Stimulated activated naive CD8-positive, alpha-beta T cell treated with anti-CD3 and anti-CD28 coated beads, Interleukin-15, amount 100 ng/mL, for 72 hours (primary cell): ENCODE measurements at regions not wholly inside any gene's neighbourhood (a gene's known extent, or its start where the extent isn't known, plus 50 kb on each side); places are given as distances from the start of the nearest gene placed in this dataset.

Source experiments
- ATAC-seq: fragments of 150-1000 bp; cut with Tn5 transposase; 2 replicates; pipeline ENCODE4 v1.10.0; 2021; ENCODE audit warnings: mild to moderate bottlenecking, moderate library complexity
- DNase-seq, 2 donors: peaks; one replicate each; pipeline ENCODE4 v3.0.0; 2021 to 2022
- H3K27ac Mint-ChIP-seq, 2 donors: one replicate each; pipeline ENCODE4 v1.8.0; 2022; ENCODE audit warnings: mild to moderate bottlenecking in 2 of 2, mixed read lengths in 2 of 2, moderate library complexity in 2 of 2
- H3K27me3 Mint-ChIP-seq: one replicate; pipeline ENCODE4 v1.8.0; 2022; ENCODE audit warnings: mixed read lengths
- H3K4me1 Mint-ChIP-seq: one replicate; pipeline ENCODE4 v1.8.0; 2022; ENCODE audit warnings: mild to moderate bottlenecking, mixed read lengths
- H3K4me3 Mint-ChIP-seq, 2 donors: one replicate each; pipeline ENCODE4 v1.8.0; 2022; ENCODE audit warnings: mild to moderate bottlenecking in 2 of 2, mixed read lengths in 2 of 2, moderate library complexity in 1 of 2
- H3K9me3 Mint-ChIP-seq, 2 donors: one replicate each; pipeline ENCODE4 v1.8.0; 2022; ENCODE audit warnings: mixed read lengths in 2 of 2

DNA sequence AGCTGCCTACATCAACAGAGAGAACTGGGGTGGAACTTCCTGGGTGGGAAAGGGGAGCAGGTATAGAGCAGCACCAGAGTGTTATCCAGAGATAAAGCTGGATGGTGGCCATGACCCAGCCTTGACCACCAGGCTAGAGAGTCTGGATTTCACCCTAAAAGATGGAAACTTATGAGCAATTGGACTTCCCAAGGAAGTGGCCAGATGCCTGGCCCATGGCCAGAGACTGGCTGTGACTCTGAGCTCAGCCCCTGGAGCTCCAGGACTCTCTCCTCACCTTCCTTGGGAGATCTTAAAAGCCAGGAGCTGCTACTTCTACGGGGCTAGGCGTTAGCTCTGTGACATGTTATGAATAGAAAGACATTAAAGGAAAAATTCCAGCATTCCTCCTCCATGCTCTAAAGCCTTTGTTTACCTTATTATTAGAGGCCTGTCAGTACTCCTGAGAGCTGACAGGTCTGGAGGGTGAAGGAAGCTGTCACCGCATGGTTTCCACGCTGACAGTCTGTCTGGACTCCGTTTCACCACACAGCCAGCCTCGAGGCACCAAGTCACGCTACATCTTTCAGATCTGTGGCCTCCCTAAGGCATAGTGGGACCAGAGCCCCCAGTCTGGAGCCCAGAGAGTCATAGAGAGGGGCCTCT, 260.0 kb upstream of the SIX2 start:
- peaks cover 45% of the 10 kb centered on the region for H3K27me3 Mint-ChIP-seq
- no peaks in the 10 kb centered on the region for H3K9me3 Mint-ChIP-seq

DNA sequence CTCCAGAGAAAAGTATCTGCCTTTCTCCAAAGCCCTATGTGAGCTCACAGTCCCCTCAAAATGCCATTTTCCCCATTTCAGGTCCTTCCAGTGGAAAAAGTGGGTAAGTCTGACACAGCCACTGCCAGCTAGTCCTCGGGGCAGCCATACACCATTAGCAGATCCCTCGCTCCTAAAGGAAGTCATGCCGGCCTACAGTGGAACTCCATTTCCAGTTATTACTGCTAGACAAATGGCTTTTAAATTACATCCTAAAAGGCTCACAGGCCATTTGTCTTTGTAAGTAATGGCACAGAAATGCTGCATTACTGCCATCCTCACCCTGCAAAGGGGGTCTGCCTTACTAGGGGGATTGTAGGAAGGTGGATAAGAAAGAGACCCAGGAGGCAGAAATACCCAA, 259.4 kb upstream of the SIX2 start:
- ATAC-seq (no peak), DNase-seq (no peak)
- H3K27me3 Mint-ChIP-seq, result peaks cover 51% of the 10 kb centered on the region
- peak overlapping the region; percentile 14 to 86 for H3K27ac Mint-ChIP-seq
- H3K9me3 Mint-ChIP-seq, result no peaks in the 10 kb centered on the region
- no peaks in the 10 kb centered on the region for H3K4me1 Mint-ChIP-seq
- no peak overlapping the region for H3K4me3 Mint-ChIP-seq

More for the DNA sequence above, 260.0 kb upstream of the SIX2 start:
- Mint-ChIP-seq H3K4me3 (no peak overlapping the region), H3K27ac (peak overlapping the region in 1 of 2 donors; percentile 86), H3K4me1 (no peaks in the 10 kb centered on the region)
- no peak for DNase-seq
- no peak for ATAC-seq

DNA sequence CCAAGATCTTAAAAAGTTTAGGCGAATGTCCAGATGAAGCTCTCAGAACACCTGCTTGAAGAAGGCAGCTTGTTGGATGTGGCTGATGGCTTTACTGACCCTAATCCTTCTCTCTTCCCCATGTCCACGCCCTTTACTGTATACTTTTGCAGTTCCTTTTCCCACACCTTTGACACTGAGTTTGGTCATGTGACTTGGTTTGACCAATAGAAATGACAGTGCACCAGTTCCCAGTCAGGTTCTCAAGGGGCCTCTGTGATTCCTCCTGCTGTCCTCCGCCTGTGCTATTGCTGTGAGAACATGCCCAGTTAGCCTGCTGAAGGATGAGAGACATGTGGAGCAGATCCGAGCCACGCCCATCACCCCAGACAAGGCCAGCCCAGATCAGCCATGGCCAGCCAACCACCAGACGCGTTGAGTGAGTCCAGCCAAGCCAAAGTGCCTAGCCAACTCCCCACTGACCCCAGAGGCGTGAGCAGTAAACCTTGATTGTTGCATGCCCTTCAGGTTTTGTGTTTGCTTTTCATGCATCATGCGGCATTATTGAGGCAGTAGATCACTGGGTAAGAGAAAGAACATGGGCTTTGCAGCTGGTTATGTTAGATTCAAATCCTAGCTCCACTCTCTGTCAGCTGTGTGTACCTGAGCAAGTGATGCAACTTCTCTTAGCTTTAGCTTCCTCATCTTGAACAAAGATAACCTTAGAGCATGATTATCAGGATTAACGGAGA, 258.0 kb upstream of the SIX2 start:
- H3K4me3 Mint-ChIP-seq, result no peak overlapping the region
- DNase-seq (no peak), ATAC-seq (no peak)
- no peaks in the 10 kb centered on the region for H3K9me3 Mint-ChIP-seq
- H3K27ac Mint-ChIP-seq, result no peak overlapping the region
- peaks cover 63% of the 10 kb centered on the region for H3K27me3 Mint-ChIP-seq
- no peaks in the 10 kb centered on the region for H3K4me1 Mint-ChIP-seq

DNA sequence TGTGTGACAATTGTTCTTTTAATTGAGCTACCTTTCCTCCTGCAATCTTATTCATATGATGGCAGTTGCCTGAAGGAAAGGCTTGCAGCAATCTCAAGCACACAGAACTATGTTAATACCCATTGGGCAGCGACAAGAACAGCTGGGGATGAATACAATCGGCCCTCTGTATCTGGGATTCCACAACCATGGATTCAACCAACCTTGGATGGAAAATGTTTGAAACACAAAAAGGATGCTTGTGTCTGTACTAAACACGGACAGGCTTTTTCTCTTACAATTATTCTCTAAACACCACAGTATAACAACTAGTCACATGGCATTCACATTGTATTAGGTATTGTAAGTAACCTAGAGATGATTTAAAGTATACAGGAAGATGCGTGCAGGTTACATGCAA, 256.1 kb upstream of the SIX2 start:
- Mint-ChIP-seq H3K4me1 (no peaks in the 10 kb centered on the region), H3K27ac (no peak overlapping the region), H3K4me3 (no peak overlapping the region), H3K27me3 (peaks cover 53% of the 10 kb centered on the region), H3K9me3 (no peaks in the 10 kb centered on the region)
- no peak for DNase-seq
- ATAC-seq, result no peak

DNA sequence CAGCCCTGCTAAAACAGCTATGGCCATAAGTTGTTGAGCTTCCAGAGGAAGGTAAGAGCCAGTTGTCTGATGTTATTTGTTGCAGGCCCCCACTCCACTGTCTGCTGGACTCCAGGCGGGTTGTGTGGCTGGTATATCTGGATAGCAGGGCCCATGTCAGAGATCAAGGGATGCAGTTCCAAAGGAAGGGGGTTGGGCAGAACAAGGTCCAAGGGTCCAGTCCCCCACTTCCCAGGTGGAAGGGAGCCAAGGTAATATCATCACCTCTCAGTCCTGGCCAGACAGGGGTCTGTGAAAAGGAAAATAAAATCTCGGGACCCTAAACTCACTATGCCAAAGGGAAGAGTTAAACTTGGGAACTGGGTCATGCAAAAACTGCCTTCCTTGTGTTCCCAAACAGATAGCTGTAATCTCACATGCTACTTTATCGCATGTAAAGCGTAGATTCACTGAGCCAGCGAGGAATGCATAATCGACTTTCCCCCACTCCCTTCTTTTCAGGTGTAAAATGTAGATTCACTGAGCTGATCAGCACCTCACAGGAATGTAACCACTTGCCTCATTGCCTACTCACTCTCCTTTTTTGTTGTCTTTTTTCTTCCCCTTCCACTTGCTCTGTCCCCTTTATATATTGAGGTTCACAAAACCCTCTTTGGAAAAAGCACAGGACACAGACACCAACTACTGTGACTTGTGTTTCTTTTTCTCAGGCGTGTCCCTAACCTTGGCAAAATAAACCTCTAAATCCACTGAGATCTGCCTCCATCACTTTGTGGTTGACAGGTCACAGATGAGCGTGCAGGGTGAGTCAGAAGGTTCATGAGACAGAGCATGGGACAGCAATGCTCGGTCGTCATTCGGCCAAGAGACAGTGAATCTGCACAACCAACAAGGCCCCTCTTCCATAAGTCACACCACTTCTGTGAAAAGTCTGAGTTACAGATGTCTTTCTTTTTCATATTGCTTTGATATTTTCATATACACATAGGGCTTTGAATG, 255.3 kb upstream of the SIX2 start:
- no peaks in the 10 kb centered on the region for H3K4me1 Mint-ChIP-seq
- no peaks in the 10 kb centered on the region for H3K9me3 Mint-ChIP-seq
- ATAC-seq (peak; percentile 51), DNase-seq (no peak)
- no peak overlapping the region for H3K27ac Mint-ChIP-seq
- H3K4me3 Mint-ChIP-seq, result no peak overlapping the region
- H3K27me3 Mint-ChIP-seq, result peaks cover 50% of the 10 kb centered on the region

DNA sequence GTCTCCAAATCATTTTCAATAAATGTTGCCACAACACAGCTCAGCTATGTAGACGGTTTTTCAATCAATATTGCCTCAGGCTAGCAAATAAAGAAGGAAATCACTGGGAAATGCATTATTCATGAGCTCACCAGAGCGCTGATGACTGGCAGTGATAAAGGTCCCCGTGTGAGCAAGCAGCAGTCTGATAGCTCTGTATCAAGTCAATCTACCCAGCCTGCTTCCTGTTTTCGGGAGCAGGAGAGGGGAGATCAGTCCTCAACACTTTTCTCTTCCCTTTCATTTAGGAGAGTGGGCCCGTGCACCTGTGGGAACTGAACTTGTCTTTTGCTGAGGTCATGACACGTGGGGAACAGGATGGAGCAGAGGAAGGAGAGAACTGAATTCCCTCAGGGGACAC, 253.9 kb upstream of the SIX2 start:
- Mint-ChIP-seq H3K9me3 (no peaks in the 10 kb centered on the region), H3K27me3 (peaks cover 38% of the 10 kb centered on the region)
- ATAC-seq, result no peak

DNA sequence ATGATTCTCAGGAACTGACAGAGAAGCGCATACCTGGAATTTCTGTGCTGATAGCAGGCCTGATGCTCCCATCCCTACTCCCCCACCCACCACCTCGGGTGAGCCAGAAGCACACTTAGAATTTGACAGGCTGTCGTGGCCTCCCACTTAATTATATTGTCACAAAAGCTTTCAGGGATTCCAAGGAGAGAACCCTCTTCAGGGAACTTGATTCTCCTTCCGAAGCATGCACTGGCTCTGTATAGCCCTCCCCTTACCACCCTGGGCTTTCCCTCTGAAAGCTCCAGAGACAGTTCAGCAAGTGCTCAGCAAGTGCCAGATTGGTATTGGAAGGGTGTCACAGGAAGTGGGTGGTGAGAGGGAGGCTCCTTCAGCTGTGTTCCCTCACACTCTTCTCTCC, 252.5 kb upstream of the SIX2 start:
- H3K27me3 Mint-ChIP-seq, result peaks cover 38% of the 10 kb centered on the region
- H3K27ac Mint-ChIP-seq, result no peak overlapping the region
- H3K4me3 Mint-ChIP-seq, result no peak overlapping the region
- H3K9me3 Mint-ChIP-seq, result no peaks in the 10 kb centered on the region
- no peaks in the 10 kb centered on the region for H3K4me1 Mint-ChIP-seq
- ATAC-seq (no peak), DNase-seq (no peak)

More for the DNA sequence above, 253.9 kb upstream of the SIX2 start:
- H3K27ac Mint-ChIP-seq, result no peak overlapping the region
- no peak overlapping the region for H3K4me3 Mint-ChIP-seq
- H3K4me1 Mint-ChIP-seq, result no peaks in the 10 kb centered on the region
- DNase-seq, result no peak

DNA sequence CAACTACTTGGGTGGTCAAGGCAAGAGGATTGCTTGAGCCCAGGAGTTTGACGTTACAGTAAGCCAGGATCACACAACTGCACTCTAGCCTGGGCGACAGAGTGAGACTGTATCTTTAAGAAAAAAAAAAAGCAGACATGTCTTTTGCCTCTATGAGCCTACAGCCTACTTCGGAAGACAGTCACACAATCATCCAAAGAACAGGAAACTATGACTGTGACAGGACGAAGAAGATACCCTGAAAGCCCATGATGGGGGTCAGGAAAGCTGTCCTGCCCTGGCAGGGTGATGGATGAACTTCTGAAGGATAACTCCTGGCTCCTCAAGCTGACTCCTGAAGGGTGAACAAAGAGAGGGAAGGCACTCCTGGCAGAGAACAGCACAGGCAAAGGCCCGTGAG, 251.7 kb upstream of the SIX2 start:
- Mint-ChIP-seq H3K4me1 (no peaks in the 10 kb centered on the region), H3K27ac (no peak overlapping the region), H3K9me3 (no peaks in the 10 kb centered on the region), H3K27me3 (peaks cover 38% of the 10 kb centered on the region), H3K4me3 (no peak overlapping the region)
- DNase-seq (no peak), ATAC-seq (no peak)

DNA sequence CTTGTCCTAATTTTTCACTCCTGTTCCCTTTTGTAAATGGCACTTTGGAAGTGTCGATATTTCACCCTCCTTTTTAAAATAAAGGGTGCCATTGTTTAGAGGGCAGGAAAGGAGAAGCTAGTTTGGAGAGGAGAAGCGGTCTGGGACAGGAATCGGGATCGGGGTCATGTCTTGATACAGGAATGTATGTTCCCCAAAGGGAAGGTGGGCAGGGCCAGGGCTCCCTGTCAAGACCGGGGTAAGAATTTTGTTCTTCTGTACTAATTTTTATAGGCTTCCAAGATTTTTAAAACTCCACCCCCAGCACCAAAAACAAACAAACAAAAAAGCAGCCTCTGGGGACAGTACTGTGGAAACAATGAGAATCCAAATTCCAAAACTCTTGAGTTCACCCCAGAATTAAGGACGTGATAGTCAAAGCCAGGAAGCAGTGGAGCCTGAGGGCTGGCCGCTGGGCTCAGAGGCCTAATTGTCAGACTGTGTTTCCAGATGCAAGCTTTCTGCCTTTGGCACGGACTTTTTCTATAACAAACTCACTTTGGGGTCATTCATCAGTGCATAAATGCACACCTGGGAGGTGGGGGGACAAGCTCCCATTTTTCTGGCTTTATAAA, 250.4 kb upstream of the SIX2 start:
- no peak for ATAC-seq

DNA sequence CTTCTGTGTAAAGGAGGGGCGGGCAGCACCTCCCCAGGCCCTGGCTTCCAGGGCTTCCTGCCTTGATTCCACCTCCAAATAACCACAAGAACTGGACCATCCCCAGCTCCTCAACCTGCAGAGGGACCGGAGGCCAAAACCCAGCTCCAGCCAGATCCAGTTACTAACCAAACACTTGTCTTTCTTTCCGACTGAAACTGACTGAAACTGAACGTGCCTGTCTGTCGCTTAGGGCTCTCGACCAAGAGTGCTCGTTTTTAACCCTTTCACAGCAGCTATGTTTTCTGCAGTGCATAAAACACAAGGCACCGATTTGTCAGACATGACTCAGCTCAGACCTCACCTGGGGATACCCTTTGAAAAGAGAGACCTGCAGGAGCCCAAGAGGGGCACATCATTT, 249.9 kb upstream of the SIX2 start:
- no peaks in the 10 kb centered on the region for H3K4me1 Mint-ChIP-seq
- ATAC-seq (no peak), DNase-seq (no peak)
- no peak overlapping the region for H3K4me3 Mint-ChIP-seq
- H3K9me3 Mint-ChIP-seq, result no peaks in the 10 kb centered on the region
- H3K27ac Mint-ChIP-seq, result no peak overlapping the region
- peaks cover 28% of the 10 kb centered on the region for H3K27me3 Mint-ChIP-seq

More for the DNA sequence above, 250.4 kb upstream of the SIX2 start:
- H3K27ac Mint-ChIP-seq, result no peak overlapping the region
- peaks cover 33% of the 10 kb centered on the region for H3K27me3 Mint-ChIP-seq
- no peaks in the 10 kb centered on the region for H3K9me3 Mint-ChIP-seq
- H3K4me1 Mint-ChIP-seq, result no peaks in the 10 kb centered on the region
- no peak overlapping the region for H3K4me3 Mint-ChIP-seq
- no peak for DNase-seq

DNA sequence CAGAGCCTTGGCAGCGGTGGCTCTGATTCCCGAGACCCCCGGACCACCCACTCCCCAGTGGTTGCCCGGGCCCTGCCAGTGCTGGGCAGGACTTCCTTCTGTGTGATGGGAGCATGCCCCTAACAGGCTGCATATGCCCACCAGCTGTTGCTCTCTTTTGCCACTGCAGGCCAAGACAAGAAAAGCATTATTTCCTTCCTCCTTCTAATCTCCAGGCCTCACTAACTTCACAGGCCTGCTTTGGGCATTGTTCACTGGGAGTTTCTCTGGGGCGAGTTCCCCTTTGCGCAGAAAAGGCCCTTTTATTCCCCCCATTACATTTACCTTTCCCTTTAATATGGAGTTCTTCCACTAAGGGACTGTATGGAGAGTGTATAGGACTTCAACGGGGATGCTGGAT, 249.1 kb upstream of the SIX2 start:
- no peak for ATAC-seq
- DNase-seq, result no peak
- no peak overlapping the region for H3K4me3 Mint-ChIP-seq
- no peaks in the 10 kb centered on the region for H3K4me1 Mint-ChIP-seq
- peaks cover 20% of the 10 kb centered on the region for H3K27me3 Mint-ChIP-seq
- H3K27ac Mint-ChIP-seq, result peak overlapping the region in 1 of 2 donors; percentile 17
- H3K9me3 Mint-ChIP-seq, result no peaks in the 10 kb centered on the region

DNA sequence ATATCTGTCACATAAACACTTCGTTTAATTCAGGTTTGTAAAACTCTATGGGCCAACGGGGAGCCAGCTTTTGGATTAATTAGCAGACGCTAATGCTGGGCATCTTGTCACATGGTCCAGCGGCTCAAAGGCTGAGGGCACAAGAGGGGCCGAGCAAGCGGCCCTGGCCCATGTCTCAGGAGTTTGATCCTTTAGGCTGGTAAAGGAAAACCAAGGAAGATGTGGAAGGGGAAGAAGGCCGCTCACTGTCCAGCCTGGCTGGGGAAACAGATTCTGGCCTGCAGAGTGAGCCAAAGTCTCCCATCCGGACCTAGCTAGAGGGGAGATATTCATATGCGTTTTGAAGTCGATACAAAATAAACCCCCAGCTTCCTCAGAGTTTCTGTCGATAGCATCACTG, 248.6 kb upstream of the SIX2 start:
- Mint-ChIP-seq H3K27me3 (peaks cover 15% of the 10 kb centered on the region), H3K27ac (no peak overlapping the region), H3K9me3 (no peaks in the 10 kb centered on the region), H3K4me3 (no peak overlapping the region), H3K4me1 (no peaks in the 10 kb centered on the region)
- ATAC-seq (no peak), DNase-seq (no peak)

DNA sequence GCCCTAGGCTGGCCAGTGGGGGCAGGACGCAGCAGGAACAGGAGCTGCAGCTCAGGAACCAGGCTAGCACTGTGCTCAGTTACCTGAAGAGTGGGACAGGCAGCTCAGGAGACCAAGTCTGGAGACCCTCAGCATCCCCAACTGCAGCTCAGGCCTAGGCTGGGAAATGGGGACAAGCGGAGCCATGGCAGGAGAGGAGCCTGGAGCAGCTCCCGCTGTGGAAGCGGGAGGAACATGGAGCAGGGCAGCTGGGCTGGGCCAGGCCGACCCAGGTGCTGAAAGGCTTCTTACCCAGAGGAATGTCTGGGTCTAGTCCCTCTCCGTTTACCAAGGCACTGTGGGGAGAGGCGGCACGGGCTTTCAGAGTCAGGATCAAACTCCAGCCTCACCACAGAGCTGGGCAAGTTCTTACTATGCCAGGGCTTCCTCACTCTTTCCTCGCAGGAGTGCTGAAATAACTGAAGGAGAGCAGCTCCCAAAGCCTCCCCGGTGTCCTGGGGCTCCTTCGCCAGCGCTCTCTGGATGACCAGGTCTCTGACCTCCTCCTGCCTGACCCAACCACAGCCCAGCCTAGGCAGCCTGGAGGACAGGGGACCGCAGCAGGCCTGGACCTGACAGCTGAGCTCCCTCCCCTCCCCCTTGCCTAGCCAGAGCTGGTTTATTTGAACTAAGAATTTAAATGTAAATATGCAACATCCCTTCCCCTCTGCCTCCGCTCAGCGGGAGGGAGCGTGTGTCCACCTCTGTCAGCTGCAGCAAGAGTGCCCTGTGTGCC, 247.8 kb upstream of the SIX2 start:
- no peak for DNase-seq
- no peaks in the 10 kb centered on the region for H3K9me3 Mint-ChIP-seq
- H3K27me3 Mint-ChIP-seq, result peaks cover 8% of the 10 kb centered on the region
- no peak for ATAC-seq
- no peak overlapping the region for H3K27ac Mint-ChIP-seq
- no peaks in the 10 kb centered on the region for H3K4me1 Mint-ChIP-seq
- no peak overlapping the region for H3K4me3 Mint-ChIP-seq

DNA sequence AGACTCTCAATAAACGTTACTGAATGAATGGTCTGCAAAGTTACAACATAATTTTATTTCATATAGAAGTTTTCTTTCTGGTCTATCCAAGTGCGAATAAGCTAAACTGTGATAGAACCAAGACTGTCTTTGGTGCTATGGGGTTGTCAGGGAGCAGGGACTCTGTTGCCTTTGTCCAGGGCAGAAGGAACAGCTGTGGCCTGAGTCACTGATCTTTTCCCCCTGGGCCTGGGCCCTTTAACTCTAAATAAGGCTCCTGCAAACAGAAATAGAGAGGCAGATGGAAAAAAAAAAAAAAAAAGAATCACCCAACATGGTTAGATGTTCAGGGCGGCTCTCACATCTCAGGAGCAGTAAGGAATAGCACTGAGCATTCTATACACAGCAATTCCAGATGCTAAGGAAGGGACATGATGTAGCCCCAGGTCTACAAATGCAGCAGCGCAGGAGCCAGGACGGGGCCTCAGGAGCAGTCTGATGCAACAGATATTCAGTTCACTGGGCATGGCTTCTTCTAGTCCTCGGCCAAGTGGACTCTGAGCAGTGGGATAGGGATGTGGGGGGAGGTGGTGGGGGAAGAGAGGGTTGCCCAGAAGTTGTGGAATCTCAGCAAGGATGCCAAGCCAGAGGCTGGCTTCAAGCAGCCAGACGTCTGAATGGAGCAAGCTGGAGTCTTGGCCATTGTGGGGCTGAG, 247.1 kb upstream of the SIX2 start:
- peaks cover 12% of the 10 kb centered on the region for H3K27me3 Mint-ChIP-seq
- H3K4me1 Mint-ChIP-seq, result no peaks in the 10 kb centered on the region
- DNase-seq (no peak), ATAC-seq (no peak)
- no peaks in the 10 kb centered on the region for H3K9me3 Mint-ChIP-seq
- H3K4me3 Mint-ChIP-seq, result no peak overlapping the region
- peak overlapping the region in 1 of 2 donors; percentile 21 for H3K27ac Mint-ChIP-seq
